ENCODE measurements at regions not wholly inside any gene's neighbourhood (a gene's known extent, or its start where the extent isn't known, plus 50 kb on each side); places are given as distances from the start of the nearest gene placed in this dataset.

DNA sequence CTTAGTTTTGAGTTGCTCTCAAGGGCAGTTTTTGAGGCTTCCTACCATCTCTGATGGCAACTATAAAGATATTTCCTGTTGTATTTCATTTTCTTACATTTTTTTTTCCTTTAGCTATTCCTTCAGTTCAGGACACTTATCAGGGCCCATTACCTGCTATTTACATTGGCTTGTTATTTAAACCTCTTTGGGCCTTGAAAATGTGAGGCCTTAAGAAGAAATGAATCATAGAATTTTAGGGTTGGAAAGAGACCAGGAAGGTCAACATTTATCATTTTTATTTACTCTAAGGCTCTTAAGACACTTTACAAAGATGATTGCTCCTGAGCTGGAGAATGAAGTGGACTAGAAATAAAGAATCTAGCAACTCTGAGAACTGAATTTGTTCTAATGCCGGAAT, 335.2 kb downstream of the DTWD2 start:
- ATAC-seq, result no peak
- no peak overlapping the region for H3K4me3 Mint-ChIP-seq
- no peaks in the 10 kb centered on the region for H3K4me1 Mint-ChIP-seq (ENCODE audit: low read depth)
- intact Hi-C loops (cut with micrococcal nuclease), result no loop called here
- POLR2A ChIA-PET, result no interaction called here
- TF ChIP-seq, protein P1, sequence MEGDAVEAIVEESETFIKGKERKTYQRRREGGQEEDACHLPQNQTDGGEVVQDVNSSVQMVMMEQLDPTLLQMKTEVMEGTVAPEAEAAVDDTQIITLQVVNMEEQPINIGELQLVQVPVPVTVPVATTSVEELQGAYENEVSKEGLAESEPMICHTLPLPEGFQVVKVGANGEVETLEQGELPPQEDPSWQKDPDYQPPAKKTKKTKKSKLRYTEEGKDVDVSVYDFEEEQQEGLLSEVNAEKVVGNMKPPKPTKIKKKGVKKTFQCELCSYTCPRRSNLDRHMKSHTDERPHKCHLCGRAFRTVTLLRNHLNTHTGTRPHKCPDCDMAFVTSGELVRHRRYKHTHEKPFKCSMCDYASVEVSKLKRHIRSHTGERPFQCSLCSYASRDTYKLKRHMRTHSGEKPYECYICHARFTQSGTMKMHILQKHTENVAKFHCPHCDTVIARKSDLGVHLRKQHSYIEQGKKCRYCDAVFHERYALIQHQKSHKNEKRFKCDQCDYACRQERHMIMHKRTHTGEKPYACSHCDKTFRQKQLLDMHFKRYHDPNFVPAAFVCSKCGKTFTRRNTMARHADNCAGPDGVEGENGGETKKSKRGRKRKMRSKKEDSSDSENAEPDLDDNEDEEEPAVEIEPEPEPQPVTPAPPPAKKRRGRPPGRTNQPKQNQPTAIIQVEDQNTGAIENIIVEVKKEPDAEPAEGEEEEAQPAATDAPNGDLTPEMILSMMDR (IDR thresholded peaks at IDR 0.05), result no peak
- no peaks in the 10 kb centered on the region for H3K27me3 Mint-ChIP-seq
- DNase-seq, result no peak
- H3K27ac Mint-ChIP-seq, result no peak overlapping the region
- CTCF ChIA-PET, result no interaction called here
- peaks cover 18% of the 10 kb centered on the region for H3K9me3 Mint-ChIP-seq
- no peaks in the 10 kb centered on the region for H3K36me3 Mint-ChIP-seq (ENCODE audit: low read depth)

- no peak overlapping the region for H3K4me3 Mint-ChIP-seq
- H3K9me3 Mint-ChIP-seq, result peaks cover 3% of the 10 kb centered on the region
- POLR2A ChIA-PET, result no interaction called here
- H3K27ac Mint-ChIP-seq, result no peak overlapping the region
- H3K4me1 Mint-ChIP-seq (ENCODE audit: low read depth), result no peaks in the 10 kb centered on the region
- no peaks in the 10 kb centered on the region for H3K27me3 Mint-ChIP-seq
- CTCF ChIA-PET, result no interaction called here
- TF ChIP-seq, protein P1 (IDR thresholded peaks at IDR 0.05), result no peak
- intact Hi-C loops (cut with micrococcal nuclease), result no loop called here
- no peak for ATAC-seq
- DNase-seq, result no peak
- H3K36me3 Mint-ChIP-seq (ENCODE audit: low read depth), result no peaks in the 10 kb centered on the region
Observed at GRCh38 chr5:118651002-118651401, 337.3 kb downstream of the DTWD2 start.

GRCh38 chr5:118647587-118647986, 340.8 kb downstream of the DTWD2 start:
- TF ChIP-seq, protein P1 (IDR thresholded peaks at IDR 0.05), result no peak
- Mint-ChIP-seq H3K36me3 (ENCODE audit: low read depth) (no peaks in the 10 kb centered on the region), H3K4me1 (ENCODE audit: low read depth) (no peaks in the 10 kb centered on the region), H3K4me3 (no peak overlapping the region), H3K27ac (no peak overlapping the region), H3K9me3 (peaks cover 4% of the 10 kb centered on the region), H3K27me3 (no peaks in the 10 kb centered on the region)
- DNase-seq, result no peak
- ChIA-PET POLR2A (no interaction called here), CTCF (no interaction called here)
- intact Hi-C loops (cut with micrococcal nuclease), result no loop called here
- ATAC-seq, result no peak

DNA sequence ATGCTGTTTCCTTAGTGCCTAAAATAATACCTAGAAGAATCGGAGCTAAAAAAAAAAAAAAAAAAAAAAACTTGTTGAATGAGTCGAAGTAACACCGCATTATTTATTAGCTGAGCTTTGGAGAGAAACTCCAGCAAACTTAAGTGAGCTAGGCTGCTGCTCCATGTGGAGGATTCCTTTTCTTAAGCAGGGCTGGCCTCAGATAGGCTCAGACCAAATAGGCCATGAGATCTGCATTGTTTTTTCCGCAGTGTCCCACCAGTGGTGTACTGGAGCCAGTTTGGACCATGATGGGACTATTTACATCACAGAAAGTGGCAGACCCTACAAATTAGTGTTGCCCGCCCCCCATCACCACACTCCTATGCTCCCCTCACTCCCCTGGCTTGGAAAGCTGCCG, 341.4 kb downstream of the DTWD2 start:
- no peak for ATAC-seq
- CTCF ChIA-PET, result no interaction called here
- no peaks in the 10 kb centered on the region for H3K27me3 Mint-ChIP-seq
- no peaks in the 10 kb centered on the region for H3K4me1 Mint-ChIP-seq (ENCODE audit: low read depth)
- H3K4me3 Mint-ChIP-seq, result no peak overlapping the region
- peaks cover 4% of the 10 kb centered on the region for H3K9me3 Mint-ChIP-seq
- H3K36me3 Mint-ChIP-seq (ENCODE audit: low read depth), result no peaks in the 10 kb centered on the region
- POLR2A ChIA-PET, result no interaction called here
- DNase-seq, result no peak
- H3K27ac Mint-ChIP-seq, result no peak overlapping the region
- TF ChIP-seq, protein P1 (IDR thresholded peaks at IDR 0.05), result no peak
- intact Hi-C loops (cut with micrococcal nuclease), result no loop called here

DNA sequence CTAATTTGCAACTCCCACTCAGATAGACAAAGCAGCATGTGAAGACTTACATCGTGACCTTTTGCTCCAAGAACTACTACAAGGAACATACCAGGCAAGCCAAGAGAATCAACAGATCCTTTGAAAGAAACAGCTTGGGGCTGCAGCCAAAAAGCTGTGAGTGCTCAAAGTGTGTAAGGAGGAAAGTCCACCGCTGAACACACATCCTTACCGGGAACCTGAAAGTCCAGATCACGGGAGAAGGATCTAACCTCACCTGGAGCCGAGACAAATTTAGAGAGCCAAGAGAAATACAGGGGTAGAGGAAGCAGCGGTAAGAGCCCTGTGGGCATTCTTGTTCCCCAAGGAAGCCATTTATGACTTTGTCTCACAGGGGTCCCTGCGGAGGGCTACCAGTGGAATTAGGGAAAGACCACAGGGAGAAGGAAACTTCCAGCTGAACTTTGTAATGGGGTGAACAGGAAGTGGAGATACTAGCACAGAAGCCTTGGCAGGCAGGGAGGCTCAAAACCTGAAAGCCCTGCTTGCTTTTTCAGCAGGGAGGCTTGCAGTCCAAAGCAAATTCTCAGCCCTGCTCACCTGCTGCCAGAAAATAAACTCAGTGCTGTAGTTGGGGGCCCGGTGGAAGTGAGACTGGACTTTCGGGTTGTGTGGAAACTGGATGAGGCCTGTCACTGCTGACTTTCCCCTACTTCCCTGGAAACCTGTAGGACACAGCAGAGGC, 350.2 kb downstream of the DTWD2 start:
- ATAC-seq (no peak), DNase-seq (no peak)
- H3K36me3 Mint-ChIP-seq (ENCODE audit: low read depth), result no peaks in the 10 kb centered on the region
- no peak overlapping the region for H3K27ac Mint-ChIP-seq
- no peaks in the 10 kb centered on the region for H3K4me1 Mint-ChIP-seq (ENCODE audit: low read depth)
- H3K27me3 Mint-ChIP-seq, result no peaks in the 10 kb centered on the region
- intact Hi-C loops (cut with micrococcal nuclease), result no loop called here
- H3K9me3 Mint-ChIP-seq, result peaks cover 16% of the 10 kb centered on the region
- ChIA-PET CTCF (no interaction called here), POLR2A (no interaction called here)
- no peak overlapping the region for H3K4me3 Mint-ChIP-seq
- TF ChIP-seq, protein P1 (IDR thresholded peaks at IDR 0.05), result no peak
